ENCODE measurements at regions not wholly inside any gene's neighbourhood (a gene's known extent, or its start where the extent isn't known, plus 50 kb on each side); places are given as distances from the start of the nearest gene placed in this dataset.
A peak's percentile ranks its signal among the peaks of the same experiment; 100 is the strongest.

GRCh38 chr10:29131952-29132547 is 156.8 kb upstream of the LYZL1 start (continued):
- TF ChIP-seq, protein P1, sequence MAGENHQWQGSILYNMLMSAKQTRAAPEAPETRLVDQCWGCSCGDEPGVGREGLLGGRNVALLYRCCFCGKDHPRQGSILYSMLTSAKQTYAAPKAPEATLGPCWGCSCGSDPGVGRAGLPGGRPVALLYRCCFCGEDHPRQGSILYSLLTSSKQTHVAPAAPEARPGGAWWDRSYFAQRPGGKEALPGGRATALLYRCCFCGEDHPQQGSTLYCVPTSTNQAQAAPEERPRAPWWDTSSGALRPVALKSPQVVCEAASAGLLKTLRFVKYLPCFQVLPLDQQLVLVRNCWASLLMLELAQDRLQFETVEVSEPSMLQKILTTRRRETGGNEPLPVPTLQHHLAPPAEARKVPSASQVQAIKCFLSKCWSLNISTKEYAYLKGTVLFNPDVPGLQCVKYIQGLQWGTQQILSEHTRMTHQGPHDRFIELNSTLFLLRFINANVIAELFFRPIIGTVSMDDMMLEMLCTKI (IDR thresholded peaks at IDR 0.05; ENCODE audit: partially characterized antibody), result no peak
- no peak for TF ChIP-seq POLR3G (IDR thresholded peaks at IDR 0.05; ENCODE audit: extremely low read depth, insufficient read length, insufficient replicate concordance)
- no peak for TF ChIP-seq WHSC1 (IDR thresholded peaks at IDR 0.05; ENCODE audit: low read length)
- TF ChIP-seq SIN3A (IDR thresholded peaks at IDR 0.05; ENCODE audit: borderline replicate concordance in 2 of 2, control insufficient read depth in 1 of 2, low read depth in 2 of 2, low read length in 2 of 2), result no peak
- TF ChIP-seq, protein P2, sequence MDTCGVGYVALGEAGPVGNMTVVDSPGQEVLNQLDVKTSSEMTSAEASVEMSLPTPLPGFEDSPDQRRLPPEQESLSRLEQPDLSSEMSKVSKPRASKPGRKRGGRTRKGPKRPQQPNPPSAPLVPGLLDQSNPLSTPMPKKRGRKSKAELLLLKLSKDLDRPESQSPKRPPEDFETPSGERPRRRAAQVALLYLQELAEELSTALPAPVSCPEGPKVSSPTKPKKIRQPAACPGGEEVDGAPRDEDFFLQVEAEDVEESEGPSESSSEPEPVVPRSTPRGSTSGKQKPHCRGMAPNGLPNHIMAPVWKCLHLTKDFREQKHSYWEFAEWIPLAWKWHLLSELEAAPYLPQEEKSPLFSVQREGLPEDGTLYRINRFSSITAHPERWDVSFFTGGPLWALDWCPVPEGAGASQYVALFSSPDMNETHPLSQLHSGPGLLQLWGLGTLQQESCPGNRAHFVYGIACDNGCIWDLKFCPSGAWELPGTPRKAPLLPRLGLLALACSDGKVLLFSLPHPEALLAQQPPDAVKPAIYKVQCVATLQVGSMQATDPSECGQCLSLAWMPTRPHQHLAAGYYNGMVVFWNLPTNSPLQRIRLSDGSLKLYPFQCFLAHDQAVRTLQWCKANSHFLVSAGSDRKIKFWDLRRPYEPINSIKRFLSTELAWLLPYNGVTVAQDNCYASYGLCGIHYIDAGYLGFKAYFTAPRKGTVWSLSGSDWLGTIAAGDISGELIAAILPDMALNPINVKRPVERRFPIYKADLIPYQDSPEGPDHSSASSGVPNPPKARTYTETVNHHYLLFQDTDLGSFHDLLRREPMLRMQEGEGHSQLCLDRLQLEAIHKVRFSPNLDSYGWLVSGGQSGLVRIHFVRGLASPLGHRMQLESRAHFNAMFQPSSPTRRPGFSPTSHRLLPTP (IDR thresholded peaks at IDR 0.05; ENCODE audit: borderline replicate concordance, extremely low read depth, insufficient read length), result no peak
- TF ChIP-seq, protein P3, sequence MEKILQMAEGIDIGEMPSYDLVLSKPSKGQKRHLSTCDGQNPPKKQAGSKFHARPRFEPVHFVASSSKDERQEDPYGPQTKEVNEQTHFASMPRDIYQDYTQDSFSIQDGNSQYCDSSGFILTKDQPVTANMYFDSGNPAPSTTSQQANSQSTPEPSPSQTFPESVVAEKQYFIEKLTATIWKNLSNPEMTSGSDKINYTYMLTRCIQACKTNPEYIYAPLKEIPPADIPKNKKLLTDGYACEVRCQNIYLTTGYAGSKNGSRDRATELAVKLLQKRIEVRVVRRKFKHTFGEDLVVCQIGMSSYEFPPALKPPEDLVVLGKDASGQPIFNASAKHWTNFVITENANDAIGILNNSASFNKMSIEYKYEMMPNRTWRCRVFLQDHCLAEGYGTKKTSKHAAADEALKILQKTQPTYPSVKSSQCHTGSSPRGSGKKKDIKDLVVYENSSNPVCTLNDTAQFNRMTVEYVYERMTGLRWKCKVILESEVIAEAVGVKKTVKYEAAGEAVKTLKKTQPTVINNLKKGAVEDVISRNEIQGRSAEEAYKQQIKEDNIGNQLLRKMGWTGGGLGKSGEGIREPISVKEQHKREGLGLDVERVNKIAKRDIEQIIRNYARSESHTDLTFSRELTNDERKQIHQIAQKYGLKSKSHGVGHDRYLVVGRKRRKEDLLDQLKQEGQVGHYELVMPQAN (IDR thresholded peaks at IDR 0.05; ENCODE audit: borderline replicate concordance), result no peak
- TF ChIP-seq, protein P4, sequence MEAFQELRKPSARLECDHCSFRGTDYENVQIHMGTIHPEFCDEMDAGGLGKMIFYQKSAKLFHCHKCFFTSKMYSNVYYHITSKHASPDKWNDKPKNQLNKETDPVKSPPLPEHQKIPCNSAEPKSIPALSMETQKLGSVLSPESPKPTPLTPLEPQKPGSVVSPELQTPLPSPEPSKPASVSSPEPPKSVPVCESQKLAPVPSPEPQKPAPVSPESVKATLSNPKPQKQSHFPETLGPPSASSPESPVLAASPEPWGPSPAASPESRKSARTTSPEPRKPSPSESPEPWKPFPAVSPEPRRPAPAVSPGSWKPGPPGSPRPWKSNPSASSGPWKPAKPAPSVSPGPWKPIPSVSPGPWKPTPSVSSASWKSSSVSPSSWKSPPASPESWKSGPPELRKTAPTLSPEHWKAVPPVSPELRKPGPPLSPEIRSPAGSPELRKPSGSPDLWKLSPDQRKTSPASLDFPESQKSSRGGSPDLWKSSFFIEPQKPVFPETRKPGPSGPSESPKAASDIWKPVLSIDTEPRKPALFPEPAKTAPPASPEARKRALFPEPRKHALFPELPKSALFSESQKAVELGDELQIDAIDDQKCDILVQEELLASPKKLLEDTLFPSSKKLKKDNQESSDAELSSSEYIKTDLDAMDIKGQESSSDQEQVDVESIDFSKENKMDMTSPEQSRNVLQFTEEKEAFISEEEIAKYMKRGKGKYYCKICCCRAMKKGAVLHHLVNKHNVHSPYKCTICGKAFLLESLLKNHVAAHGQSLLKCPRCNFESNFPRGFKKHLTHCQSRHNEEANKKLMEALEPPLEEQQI (IDR thresholded peaks at IDR 0.05), result 0 out of 2 replicates have a peak, but pooled peaks have one; percentile 53
- TF ChIP-seq FOXM1 (IDR thresholded peaks at IDR 0.05; ENCODE audit: low read depth), result peak; percentile 78
- no peak for TF ChIP-seq FOXM1 (CRISPR knock-in tag; IDR thresholded peaks at IDR 0.05; ENCODE audit: low read depth)
- TF ChIP-seq POLR3A (IDR thresholded peaks at IDR 0.05; ENCODE audit: borderline replicate concordance, extremely low read depth, insufficient read depth, insufficient read length), result no peak
- TF ChIP-seq HMG20A (CRISPR knock-in tag; conservative IDR thresholded peaks at IDR 0.05), result no peak
- no peak for TF ChIP-seq BRD9 (IDR thresholded peaks at IDR 0.05; ENCODE audit: low read depth, partially characterized antibody)
- TF ChIP-seq CCAR2 (IDR thresholded peaks at IDR 0.05; ENCODE audit: low read depth, low read length), result no peak
- TF ChIP-seq STAG1 (CRISPR knock-in tag; IDR thresholded peaks at IDR 0.05; ENCODE audit: borderline replicate concordance), result no peak
- no peak for TF ChIP-seq FIP1L1 (IDR thresholded peaks at IDR 0.05; ENCODE audit: low read depth, low read length, poor library complexity, severe bottlenecking)
- no peak for TF ChIP-seq XRCC5 (IDR thresholded peaks at IDR 0.05; ENCODE audit: low read depth, low read length)
- no peak for TF ChIP-seq EWSR1 (IDR thresholded peaks at IDR 0.05; ENCODE audit: borderline replicate concordance, low read depth, partially characterized antibody)
